Activated T-helper 9 cell treated with anti-CD3 and anti-CD28 coated beads, Interleukin-2, amount 50 U/mL, for 16 hours (primary cell): ENCODE measurements at regions not wholly inside any gene's neighbourhood (a gene's known extent, or its start where the extent isn't known, plus 50 kb on each side); places are given as distances from the start of the nearest gene placed in this dataset.
A peak's percentile ranks its signal among the peaks of the same experiment; 100 is the strongest.

ENCODE experiments used
- DNase-seq: peaks from one replicate; pipeline ENCODE4 v3.0.0-alpha.2; 2020; ENCODE audit warnings: low read depth

- peak; percentile 78 for DNase-seq
Measured at GRCh38 chr7:25950488-25951413, 201.2 kb upstream of the NFE2L3 start.

- no peak for DNase-seq
Measured at GRCh38 chr7:25951414-25952260, 200.4 kb upstream of the NFE2L3 start.

GRCh38 chr7:25952261-25953057, 199.5 kb upstream of the NFE2L3 start:
- no peak for DNase-seq

GRCh38 chr7:25953859-25954258, 198.1 kb upstream of the NFE2L3 start:
- DNase-seq = no peak

GRCh38 chr7:25954395-25954794, 197.6 kb upstream of the NFE2L3 start:
- no peak for DNase-seq

- no peak for DNase-seq
Measured at GRCh38 chr7:25959168-25959734, 192.7 kb upstream of the NFE2L3 start.

GRCh38 chr7:25963733-25964132, 188.3 kb upstream of the NFE2L3 start:
- no peak for DNase-seq

- DNase-seq = no peak
Measured at GRCh38 chr7:25964483-25964991, 187.5 kb upstream of the NFE2L3 start.

GRCh38 chr7:25965405-25966123, 186.4 kb upstream of the NFE2L3 start:
- no peak for DNase-seq

- no peak for DNase-seq
Measured at GRCh38 chr7:25966469-25966868, 185.5 kb upstream of the NFE2L3 start.

- no peak for DNase-seq
Measured at GRCh38 chr7:25967278-25968204, 184.5 kb upstream of the NFE2L3 start.

- DNase-seq = peak; percentile 20
Measured at GRCh38 chr7:25968205-25968993, 183.6 kb upstream of the NFE2L3 start.

GRCh38 chr7:25970356-25970755, 181.6 kb upstream of the NFE2L3 start:
- DNase-seq = no peak

- no peak for DNase-seq
Measured at GRCh38 chr7:25970911-25971310, 181.1 kb upstream of the NFE2L3 start.

GRCh38 chr7:25976630-25977029, 175.4 kb upstream of the NFE2L3 start:
- no peak for DNase-seq

- no peak for DNase-seq
Measured at GRCh38 chr7:25978466-25978865, 173.5 kb upstream of the NFE2L3 start.

- DNase-seq = no peak
Measured at GRCh38 chr7:25979605-25980004, 172.4 kb upstream of the NFE2L3 start.

GRCh38 chr7:25982684-25983083, 169.3 kb upstream of the NFE2L3 start:
- no peak for DNase-seq

GRCh38 chr7:25985196-25985595, 166.8 kb upstream of the NFE2L3 start:
- DNase-seq = no peak
